Amniotic stem cell (primary cell): ENCODE measurements at regions not wholly inside any gene's neighbourhood (a gene's known extent, or its start where the extent isn't known, plus 50 kb on each side); places are given as distances from the start of the nearest gene placed in this dataset.

Source experiments
- DNase-seq: peaks from one replicate; lab custom pipeline; 2025; lab: John Stamatoyannopoulos, UW

DNA sequence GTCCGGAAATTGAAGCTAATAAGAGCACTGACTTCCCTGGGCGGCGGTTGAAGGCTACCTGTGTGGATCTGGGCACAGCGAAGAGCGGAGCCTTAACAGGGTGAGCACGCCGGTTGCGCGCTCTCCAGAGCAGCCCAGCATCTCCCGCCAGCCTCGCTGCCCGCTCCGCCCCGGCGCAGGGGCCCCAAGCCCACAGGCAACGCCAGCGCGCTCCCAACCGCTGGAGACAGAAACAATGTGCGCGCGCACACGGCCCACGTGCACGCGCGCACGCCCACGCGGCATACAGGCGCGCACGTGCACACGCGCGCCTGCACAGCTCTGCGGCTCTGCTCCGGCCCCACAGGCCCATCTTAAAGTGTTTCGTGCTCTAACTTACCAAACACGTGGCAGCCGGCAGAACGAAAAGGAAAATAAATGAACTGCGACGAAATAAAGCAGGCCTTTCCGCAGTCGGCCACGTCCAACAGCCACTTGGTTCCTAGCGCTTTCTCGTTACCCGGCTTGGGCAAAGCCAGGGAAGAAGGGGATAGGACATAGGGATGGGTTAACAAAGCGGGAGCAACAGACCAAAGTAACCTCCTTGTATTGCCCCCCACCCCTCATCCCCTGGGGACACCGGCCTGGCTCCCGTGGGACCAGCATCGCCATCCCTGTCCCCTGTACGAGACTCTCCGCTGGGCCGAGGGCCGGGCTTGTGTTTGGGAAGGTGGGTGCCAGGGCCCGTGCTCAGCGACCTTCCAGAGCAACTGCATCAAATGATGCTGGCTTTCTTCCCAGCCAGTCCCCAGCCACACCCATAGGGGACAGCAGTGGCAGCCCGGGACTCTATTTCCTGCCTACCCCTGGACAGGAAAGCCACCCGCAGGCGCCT is 203.7 kb downstream of the ABHD5 start:
- peak; percentile 30 for DNase-seq

GRCh38 chr3:43895573-43895972 is 204.8 kb downstream of the ABHD5 start:
- DNase-seq, result no peak

GRCh38 chr3:43902415-43902814 is 211.7 kb downstream of the ABHD5 start:
- no peak for DNase-seq

DNA sequence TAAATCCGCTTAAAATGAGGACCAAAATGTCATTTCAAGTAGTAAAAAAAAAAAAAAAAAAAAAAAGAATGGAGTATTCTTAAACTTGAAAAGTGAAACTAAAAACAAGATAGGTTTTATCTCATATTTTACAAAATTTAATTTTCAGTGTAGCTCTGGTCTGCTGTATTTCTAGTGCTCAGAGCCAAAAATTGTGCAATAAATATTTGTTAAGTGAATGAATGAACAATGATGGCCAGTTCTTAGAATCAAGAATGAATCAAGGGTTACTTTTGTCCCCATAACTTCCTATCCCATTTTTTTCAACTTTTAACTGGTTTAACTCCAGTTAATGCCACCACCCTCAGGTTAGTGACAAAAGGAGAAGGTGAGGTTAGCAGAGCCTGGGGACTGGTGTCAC is 214.4 kb downstream of the ABHD5 start:
- DNase-seq, result no peak

DNA sequence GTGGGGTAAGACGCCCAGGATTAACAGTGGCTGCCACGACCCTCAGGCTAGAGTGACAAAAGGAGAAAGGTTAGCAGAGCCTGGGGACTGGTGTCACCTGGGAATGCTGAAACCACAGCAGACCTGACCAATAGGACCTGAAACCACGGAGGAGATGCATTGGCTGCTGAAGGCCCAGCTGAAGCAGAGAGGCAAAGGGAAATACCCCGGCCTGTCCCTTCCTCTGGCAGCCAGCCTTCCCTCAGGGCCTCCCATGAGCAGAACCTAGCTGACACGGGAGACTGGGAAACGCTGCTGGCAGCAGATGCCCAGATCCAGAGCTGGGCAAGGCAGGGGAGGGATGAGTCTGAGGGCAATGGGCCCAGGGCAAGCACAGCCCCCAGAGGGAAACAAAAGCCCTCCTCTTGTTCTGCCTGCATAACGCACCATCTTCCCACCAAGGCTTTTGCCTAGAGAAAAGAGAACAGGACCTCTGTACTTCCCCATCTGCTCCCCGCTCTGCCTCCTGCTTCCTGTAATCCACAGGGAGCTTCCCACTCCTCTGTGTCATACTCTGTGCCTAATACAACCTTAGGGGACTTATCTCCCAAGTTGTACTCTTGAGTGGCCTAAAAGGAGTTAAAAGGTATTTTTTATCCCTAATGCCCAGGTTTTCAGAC is 216.2 kb downstream of the ABHD5 start:
- no peak for DNase-seq

- DNase-seq, result no peak
Observed at GRCh38 chr3:43907508-43907858, 216.7 kb downstream of the ABHD5 start.

GRCh38 chr3:43908456-43908855 is 217.7 kb downstream of the ABHD5 start:
- no peak for DNase-seq

DNA sequence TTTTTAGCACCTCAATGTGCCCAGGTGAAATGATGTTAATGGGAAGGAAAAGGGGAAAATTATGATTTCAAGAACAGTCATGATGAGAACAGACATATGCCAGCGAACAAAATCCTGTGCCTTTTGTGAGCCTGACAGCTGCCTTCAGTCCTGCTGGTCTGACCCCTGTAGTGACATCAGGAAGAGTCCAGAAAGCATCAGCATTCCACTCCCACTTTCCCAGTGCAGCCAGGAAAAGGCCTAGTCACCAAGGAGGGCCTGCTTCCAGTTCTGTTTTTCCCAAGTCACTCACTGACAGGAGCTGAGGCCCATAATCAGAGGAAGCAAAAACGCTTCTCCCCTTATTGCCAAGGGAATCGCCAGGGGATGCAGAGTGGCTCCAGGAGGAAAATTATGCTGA is 218.4 kb downstream of the ABHD5 start:
- DNase-seq, result no peak

- no peak for DNase-seq
Observed at GRCh38 chr3:43910750-43911149, 220.0 kb downstream of the ABHD5 start.

DNA sequence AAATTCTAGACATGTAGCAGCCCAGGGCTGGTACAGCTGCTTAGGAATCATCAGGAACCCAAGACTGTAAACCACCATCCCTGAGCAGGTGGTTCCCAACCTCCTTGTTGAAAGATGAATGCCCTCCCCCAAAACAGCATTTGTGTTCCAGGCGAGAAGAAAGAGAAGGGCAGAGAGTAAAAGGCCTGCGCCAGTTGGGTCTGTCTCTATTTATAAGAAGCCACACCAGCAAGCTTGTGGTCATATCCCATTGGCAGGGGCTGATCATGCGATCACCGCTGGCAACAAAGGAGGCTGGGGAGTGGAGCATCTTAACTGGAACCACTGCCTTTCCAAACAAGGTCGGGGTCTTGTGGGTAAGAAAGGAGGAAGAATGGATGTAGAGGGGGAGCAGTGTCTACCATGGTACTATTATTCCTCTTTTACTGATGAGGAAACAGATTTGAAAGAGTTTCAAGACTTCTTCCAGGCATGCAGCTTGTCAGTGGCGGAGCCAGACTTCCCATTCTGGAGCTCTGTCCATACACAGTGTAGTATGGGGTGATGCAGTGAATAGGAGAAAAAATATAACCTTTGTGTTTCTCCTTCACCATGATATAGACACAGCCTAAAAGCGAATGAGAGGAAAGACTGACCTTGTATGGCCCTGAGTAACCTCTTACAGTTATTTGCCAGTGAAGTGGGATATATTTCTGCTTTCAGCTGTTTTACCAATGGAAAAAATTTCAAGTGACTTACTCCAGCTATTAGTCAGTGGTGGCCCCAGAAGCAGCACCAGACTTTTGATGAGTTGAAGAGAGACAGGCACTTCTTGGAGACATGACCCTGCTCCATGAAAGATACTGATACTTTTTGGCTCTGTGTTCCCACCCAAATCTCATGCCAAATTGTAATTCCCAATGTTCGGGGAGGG is 222.6 kb downstream of the ABHD5 start:
- no peak for DNase-seq

DNA sequence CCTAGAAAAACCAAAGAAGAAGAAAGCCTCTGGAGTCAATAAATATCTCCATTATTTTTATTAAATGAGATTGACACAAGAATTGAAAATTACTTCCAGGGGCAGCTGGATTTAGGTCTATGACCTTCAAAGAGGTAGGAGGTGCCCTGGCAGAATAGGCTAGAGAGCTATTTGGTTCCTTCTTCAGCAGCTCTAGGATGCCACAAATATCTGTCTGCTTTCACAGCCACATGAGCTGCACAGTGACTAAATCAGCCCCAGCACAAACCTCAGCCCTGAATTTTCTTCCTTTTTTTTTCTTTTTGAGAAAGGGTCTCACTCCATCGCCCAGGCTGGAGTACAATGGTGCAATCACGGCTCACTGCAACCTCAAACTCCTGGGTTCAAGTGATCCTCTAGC is 223.5 kb downstream of the ABHD5 start:
- DNase-seq, result no peak

- no peak for DNase-seq
Observed at GRCh38 chr3:43915546-43915945, 224.8 kb downstream of the ABHD5 start.

DNA sequence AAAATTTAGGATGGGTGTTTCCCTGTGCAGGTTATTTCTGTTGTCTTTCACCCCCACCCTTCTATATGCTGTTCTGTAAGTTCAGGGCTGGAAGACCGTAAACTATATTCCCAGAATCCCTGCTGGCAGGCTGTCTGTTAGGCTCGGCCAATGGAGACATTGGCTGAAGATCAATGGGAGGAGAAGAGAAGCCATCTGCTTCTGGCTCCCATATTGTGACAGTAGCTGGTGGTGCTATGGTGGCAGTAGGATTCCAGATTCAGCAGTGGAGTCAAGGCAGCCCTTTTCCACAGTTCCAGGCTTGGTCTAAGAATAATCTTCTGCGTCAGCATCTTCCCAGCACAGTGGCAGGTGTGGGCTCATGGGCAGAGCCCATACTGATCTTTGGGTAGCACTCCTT is 226.6 kb downstream of the ABHD5 start:
- DNase-seq, result no peak

GRCh38 chr3:43919029-43919428 is 228.3 kb downstream of the ABHD5 start:
- DNase-seq, result no peak

- DNase-seq, result no peak
Observed at GRCh38 chr3:43921056-43921648, 230.4 kb downstream of the ABHD5 start.

DNA sequence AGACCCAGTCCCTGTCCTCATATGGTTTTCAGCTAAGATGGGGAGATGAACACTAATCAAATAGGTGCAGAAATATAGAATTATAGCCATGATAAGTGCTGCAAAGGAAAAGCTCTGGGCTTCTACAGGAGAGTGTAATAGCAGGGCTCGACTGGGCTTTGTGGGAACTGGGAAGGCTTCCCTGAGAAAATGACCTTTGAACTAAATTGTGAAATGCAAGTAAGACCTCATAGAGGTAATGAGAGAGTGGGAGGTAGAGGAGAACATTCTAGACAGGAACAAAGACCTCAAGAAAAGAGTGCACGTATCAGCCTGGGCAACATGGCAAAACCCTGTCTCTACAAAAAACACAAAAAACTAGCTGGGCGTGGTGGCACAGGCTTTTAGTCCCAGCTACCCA is 231.6 kb downstream of the ABHD5 start:
- no peak for DNase-seq

DNA sequence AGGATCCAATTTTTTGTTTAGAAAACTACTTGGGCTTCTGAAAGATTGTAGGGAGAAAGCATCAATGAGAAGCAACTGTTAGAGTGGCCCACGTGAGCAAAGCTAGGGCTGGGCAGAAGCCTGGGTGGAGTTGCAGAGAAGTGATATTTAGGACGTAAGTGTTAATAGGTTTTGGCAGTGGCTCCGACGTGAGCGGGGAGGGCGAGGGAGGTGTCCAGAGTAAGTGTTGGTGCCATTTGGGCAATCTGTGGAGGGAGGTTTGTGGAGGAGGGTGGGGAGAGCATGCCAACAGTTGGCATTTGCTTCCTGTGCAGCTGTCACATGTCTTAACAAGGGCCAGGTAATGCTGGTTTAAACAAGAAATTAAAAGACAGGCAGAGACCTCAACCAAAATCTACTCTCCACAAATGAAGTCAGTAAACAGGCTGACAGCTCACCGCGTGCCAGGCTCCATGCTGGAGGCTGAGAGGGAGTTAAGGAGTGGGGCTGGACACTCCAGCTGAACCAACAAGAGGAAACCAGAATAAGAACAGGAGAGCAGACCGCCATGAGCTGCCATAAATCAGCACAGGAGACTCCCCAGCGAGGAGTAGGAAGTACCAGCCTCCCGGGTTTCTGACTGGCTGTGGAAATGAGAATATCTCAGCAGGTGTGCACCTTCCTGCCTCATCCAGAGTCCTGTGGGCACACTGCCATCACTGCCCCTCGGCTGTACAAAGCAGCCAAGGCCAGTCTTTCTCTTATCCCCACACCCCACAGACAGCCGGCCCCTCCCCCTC is 232.6 kb downstream of the ABHD5 start:
- no peak for DNase-seq

- DNase-seq, result no peak
Observed at GRCh38 chr3:43926055-43926454, 235.3 kb downstream of the ABHD5 start.

DNA sequence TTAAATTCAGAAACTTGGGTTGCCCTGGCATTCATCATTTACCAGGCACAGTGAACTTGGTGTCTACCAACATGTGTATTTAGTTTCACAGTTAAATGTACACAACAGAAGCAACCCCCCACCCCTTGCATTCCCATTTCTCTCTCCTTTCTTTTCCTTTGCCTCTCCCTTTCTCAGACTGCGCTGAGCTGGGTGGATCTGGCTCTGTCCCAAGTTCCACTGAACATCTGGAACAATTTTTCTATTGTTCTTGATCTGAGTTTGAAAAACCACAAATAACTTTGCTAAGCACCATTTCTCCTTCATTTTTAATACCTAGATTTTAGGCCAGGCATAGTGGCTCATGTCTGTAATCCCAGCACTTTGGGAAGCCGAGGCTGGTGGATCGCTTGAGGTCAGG is 242.2 kb downstream of the ABHD5 start:
- DNase-seq, result no peak

DNA sequence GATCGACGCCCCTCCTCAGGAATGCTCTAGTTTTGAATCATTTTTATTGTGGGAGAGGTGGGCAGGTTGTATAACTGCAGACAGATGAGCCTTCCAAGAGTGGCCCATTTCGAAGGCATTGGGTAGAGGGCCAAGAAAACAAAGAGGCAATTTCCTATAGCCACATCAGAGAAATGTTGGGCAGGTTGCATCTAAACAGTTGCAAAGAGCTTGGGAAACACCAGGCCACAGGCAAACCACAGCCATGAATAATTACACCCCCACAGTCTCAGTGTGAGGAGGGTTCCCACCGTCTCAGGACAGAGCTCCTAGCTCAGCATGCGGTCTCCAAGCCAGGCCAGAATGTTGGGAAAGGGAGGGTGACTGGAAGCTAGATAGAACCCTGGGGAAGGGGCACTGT is 257.3 kb downstream of the ABHD5 start:
- DNase-seq, result no peak

GRCh38 chr3:43949594-43949993 is 258.9 kb downstream of the ABHD5 start:
- DNase-seq, result no peak
